RWPE2 (cell line): ENCODE measurements at regions not wholly inside any gene's neighbourhood (a gene's known extent, or its start where the extent isn't known, plus 50 kb on each side); places are given as distances from the start of the nearest gene placed in this dataset.

Experiments
- ATAC-seq: fragments of 200-7000 bp; cut with Tn5 transposase; 3 replicates; pipeline ENCODE4 v1.9.1; 2021; ENCODE audit warnings: low read depth
- DNase-seq: peaks from one replicate; pipeline ENCODE4 v3.0.0-alpha.2; 2020; ENCODE audit warnings: low spot score
- H3K27ac ChIP-seq: fragments of 450-650 bp; 2 replicates; pipeline ENCODE4 v1.5.1; 2017; ENCODE audit warnings: mild to moderate bottlenecking; ENCODE audit not compliant: poor library complexity, severe bottlenecking
- H3K27me3 ChIP-seq: fragments of 250-450 bp; sonication (Bioruptor Pico); 2 replicates; pipeline ENCODE4 v1.5.1; 2021; ENCODE audit warnings: mild to moderate bottlenecking, moderate library complexity; ENCODE audit not compliant: insufficient read depth, poor library complexity, severe bottlenecking
- H3K36me3 ChIP-seq: fragments of 250-450 bp; sonication (Bioruptor Pico); 2 replicates; pipeline ENCODE4 v1.5.1; 2020; ENCODE audit warnings: low read depth, mild to moderate bottlenecking, moderate library complexity
- H3K4me1 ChIP-seq: fragments of 250-450 bp; sonication (Bioruptor Pico); 2 replicates; pipeline ENCODE4 v1.5.1; 2021; ENCODE audit warnings: mild to moderate bottlenecking, moderate library complexity; ENCODE audit not compliant: insufficient read depth, poor library complexity, severe bottlenecking
- H3K4me3 ChIP-seq: fragments of 250-450 bp; sonication (Bioruptor Pico); 2 replicates; pipeline ENCODE4 v1.5.1; 2021; ENCODE audit warnings: mild to moderate bottlenecking, moderate library complexity; ENCODE audit not compliant: severe bottlenecking
- H3K9me3 ChIP-seq: fragments of 250-450 bp; sonication (Bioruptor Pico); 2 replicates; pipeline ENCODE4 v1.5.1; 2021; ENCODE audit warnings: mild to moderate bottlenecking, moderate library complexity; ENCODE audit not compliant: severe bottlenecking
- TF ChIP-seq, protein P1 (sequence below): fragments of 450-650 bp; IDR thresholded peaks from one replicate; pipeline ENCODE4 v1.5.1; 2017; ENCODE audit warnings: mild to moderate bottlenecking, moderate library complexity; ENCODE audit not compliant: poor library complexity, severe bottlenecking

DNA sequence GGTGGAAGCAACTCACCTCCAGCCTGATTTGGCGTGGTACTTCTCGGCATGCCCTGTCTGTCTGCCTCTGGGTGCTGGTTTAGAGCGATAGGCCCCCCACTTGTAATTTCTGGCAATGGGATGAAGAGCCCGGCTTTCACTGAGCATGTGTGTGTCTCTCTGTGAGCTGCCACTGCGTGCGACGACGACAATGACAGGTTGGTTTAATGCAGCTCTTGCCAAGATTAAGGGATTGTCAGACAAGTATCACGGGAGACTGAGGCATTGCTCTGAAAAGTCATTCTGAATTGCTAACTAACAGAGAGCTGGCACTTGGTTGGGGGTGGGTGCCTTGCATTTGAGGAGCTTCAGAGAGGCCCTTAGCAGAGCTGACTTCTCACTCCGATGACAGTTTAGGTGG is 348.8 kb upstream of the CLINT1 start:
- Histone ChIP-seq H3K9me3 (no peaks in the 10 kb centered on the region), H3K27me3 (no peaks in the 10 kb centered on the region), H3K36me3 (no peaks in the 10 kb centered on the region), H3K4me1 (no peaks in the 10 kb centered on the region), H3K27ac (no peak overlapping the region), H3K4me3 (no peak overlapping the region)
- DNase-seq = no peak
- ATAC-seq = no peak
- TF ChIP-seq, protein P1, sequence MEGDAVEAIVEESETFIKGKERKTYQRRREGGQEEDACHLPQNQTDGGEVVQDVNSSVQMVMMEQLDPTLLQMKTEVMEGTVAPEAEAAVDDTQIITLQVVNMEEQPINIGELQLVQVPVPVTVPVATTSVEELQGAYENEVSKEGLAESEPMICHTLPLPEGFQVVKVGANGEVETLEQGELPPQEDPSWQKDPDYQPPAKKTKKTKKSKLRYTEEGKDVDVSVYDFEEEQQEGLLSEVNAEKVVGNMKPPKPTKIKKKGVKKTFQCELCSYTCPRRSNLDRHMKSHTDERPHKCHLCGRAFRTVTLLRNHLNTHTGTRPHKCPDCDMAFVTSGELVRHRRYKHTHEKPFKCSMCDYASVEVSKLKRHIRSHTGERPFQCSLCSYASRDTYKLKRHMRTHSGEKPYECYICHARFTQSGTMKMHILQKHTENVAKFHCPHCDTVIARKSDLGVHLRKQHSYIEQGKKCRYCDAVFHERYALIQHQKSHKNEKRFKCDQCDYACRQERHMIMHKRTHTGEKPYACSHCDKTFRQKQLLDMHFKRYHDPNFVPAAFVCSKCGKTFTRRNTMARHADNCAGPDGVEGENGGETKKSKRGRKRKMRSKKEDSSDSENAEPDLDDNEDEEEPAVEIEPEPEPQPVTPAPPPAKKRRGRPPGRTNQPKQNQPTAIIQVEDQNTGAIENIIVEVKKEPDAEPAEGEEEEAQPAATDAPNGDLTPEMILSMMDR = no peak

DNA sequence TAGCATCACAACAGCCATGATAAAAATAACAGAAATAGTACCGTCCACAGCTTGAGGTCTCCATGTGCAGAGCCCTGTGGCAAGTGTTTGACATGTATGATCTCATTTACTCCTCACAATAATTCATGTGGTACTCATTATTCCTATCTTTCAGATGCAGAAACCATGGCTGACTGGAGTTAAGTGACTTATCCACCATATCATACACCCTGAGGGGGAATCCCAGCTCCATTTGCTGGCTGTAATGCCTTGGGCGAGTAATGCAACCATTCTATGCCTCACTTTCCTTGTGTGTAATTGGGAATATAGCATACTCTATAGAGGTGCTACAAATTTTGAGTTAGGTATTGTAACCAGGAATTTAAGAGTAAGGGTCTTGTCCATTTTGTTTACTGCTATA is 347.0 kb upstream of the CLINT1 start:
- no peaks in the 10 kb centered on the region for H3K27me3 ChIP-seq
- H3K4me3 ChIP-seq = no peak overlapping the region
- no peaks in the 10 kb centered on the region for H3K9me3 ChIP-seq
- no peak overlapping the region for H3K27ac ChIP-seq
- ATAC-seq = no peak
- H3K36me3 ChIP-seq = no peaks in the 10 kb centered on the region
- no peaks in the 10 kb centered on the region for H3K4me1 ChIP-seq
- TF ChIP-seq, protein P1 = no peak
- no peak for DNase-seq

DNA sequence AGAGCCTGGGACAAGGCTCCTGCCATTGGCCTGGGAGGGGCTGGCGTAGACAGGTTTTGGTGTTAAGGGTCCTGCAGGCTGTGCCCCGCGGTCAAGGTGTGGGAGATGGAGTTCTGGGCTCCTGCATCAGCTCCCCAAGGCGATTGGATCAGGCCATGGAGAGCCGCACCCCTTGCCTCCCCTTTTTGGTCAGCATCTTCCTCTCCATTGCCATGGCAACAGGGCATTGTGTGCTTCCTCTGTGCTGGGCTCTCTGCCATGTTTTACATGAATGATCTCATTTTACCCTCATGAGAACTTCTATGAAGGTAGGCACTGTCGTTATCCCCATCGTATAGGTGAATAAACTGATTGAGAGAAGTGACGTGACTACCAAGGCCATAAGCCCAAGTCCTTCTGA is 344.3 kb upstream of the CLINT1 start:
- no peaks in the 10 kb centered on the region for H3K9me3 ChIP-seq
- H3K36me3 ChIP-seq = no peaks in the 10 kb centered on the region
- H3K27me3 ChIP-seq = peaks cover 6% of the 10 kb centered on the region
- DNase-seq (no peak), ATAC-seq (no peak)
- H3K4me1 ChIP-seq = no peaks in the 10 kb centered on the region
- H3K4me3 ChIP-seq = no peak overlapping the region
- no peak overlapping the region for H3K27ac ChIP-seq
- TF ChIP-seq, protein P1 = no peak

DNA sequence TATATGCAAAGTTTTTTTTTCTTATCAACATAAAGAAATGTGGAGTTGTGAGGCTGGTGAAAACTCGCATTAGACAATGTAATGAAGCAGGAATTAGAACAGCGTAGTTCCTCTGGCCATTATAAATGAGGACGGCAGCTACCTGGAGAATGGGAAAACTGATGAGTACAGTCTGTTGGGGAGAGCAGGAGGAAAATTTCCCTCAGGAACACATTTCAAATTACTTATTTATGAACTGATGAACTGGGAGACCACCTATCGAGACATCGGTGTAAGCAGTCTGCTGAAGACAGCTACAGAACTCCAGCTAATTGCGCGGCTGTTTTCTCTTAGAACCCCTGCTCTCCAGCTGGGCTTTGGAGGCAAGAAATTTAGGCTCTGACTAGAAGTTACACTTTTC is 343.9 kb upstream of the CLINT1 start:
- H3K9me3 ChIP-seq = no peaks in the 10 kb centered on the region
- H3K27me3 ChIP-seq = peaks cover 6% of the 10 kb centered on the region
- H3K4me1 ChIP-seq = no peaks in the 10 kb centered on the region
- DNase-seq = no peak
- ATAC-seq = no peak
- H3K27ac ChIP-seq = no peak overlapping the region
- H3K4me3 ChIP-seq = no peak overlapping the region
- no peaks in the 10 kb centered on the region for H3K36me3 ChIP-seq
- TF ChIP-seq, protein P1 = no peak

DNA sequence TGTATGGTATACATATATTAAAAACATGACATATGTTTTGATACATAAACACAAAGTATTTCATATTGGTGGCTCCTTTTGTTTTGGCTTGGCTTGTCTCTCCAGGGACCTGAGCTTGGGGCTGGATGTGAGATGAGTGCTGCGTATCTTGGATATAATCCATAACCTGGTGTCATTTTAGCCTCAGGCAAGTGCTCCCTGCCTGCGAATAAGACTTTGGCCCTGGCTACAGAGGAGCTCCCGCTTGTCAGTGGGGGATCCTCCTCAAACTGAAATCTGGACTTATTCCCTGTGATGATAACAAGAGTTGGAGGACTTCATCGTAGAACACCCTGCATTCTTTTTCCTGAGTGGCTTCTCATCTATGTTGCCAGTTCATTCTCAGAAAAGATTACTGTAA is 341.7 kb upstream of the CLINT1 start:
- Histone ChIP-seq H3K27me3 (peaks cover 8% of the 10 kb centered on the region), H3K9me3 (no peaks in the 10 kb centered on the region), H3K4me1 (no peaks in the 10 kb centered on the region), H3K36me3 (no peaks in the 10 kb centered on the region), H3K4me3 (no peak overlapping the region), H3K27ac (no peak overlapping the region)
- TF ChIP-seq, protein P1 = no peak
- ATAC-seq (no peak), DNase-seq (no peak)
